LoVo (cell line): ENCODE measurements at regions not wholly inside any gene's neighbourhood (a gene's known extent, or its start where the extent isn't known, plus 50 kb on each side); places are given as distances from the start of the nearest gene placed in this dataset.
A peak's percentile ranks its signal among the peaks of the same experiment; 100 is the strongest.

Source experiments
- DNase-seq: peaks from one replicate; pipeline ENCODE4 v3.0.0-alpha.2; 2016; ENCODE audit warnings: low spot score

DNA sequence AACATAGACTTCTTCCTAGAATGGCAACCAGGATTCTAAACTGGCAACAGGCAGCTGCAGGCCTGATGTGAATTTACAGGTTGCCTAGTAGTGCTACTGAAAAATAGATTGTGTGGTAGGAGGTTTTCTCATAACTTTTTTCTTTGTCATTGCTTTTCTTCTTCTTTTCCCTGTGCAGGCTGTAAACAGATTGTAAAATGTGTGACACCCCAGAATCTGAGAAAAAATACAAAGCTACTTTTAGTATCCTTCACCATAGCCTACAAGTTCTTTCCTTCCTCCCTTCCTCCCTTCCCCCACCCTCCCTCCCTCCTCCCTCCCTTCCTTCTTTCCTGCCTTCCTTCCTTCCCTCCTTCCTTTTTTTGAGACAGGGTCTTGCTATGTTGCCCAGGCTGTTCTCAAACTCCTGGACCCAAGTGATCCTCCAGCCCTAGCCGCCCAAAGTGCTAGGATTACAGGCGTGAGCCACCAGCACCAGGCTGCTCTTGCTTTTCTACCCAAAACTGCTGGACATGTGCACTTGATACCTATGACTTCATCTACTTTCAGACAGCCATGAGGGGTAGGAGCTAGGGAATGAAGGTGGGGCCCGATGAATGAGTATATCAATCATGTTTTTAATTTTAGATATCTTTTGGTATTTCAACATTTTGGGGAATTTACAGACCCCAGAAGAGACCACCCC is 114.2 kb upstream of the EEA1 start:
- no peak for DNase-seq

- DNase-seq = no peak
Measured at GRCh38 chr12:93043877-93044209, 114.7 kb upstream of the EEA1 start.

DNA sequence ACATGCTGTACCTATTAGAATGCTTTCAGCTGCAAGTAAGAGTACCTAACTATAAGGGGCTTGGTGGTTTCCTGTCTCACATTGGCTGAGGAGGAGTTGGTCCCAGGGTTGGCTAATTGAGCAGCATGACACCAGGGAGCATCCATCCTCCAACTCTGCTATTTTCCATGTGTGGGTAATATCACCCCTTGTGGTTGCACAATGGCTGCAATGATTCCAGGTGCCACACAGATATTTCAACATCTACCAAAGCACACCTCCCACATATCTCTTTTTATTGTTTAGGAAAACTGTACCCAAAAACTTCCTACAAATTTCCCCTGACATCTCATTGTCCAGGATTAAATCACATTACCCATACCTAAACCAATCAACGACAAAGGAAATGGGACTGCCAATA is 118.0 kb upstream of the EEA1 start:
- DNase-seq = no peak

- peak; percentile 6 for DNase-seq
Measured at GRCh38 chr12:93048656-93049055, 119.6 kb upstream of the EEA1 start.

DNA sequence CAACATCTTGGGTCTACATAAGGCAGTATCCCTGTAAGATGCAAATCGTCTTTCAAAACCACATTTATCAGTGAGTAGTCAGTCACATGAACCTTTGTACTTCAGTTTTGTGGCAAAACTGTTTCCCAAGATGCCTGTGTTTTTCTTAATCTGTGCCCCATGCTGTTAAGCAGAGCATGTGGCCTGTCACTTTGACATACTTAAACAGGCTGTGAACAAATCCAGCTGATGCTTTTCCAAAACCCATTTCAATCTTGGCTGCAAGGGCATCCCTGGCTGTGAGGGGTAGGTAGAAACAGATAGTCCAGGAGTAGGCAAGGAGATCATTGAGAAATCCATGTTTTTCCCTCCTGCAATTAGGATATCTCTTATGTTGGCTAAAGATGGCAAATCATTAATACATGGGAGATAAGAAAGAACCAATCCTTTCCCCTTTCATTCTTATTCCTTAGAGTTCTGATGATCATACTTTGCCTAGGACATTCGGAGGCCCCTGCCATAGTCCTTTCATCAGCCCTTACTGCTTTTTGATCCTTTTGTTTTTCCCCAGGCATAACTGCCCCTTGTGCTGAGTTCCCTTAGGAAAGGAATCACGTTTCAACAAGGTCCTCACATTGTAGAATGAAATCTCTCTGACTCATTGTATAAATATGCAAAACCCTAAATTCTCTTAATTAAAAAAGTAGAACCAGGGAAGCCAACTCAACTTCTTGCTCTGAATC is 121.1 kb upstream of the EEA1 start:
- peak; percentile 8 for DNase-seq

GRCh38 chr12:93050748-93051081 is 121.6 kb upstream of the EEA1 start:
- DNase-seq = no peak

GRCh38 chr12:93054021-93054420 is 124.9 kb upstream of the EEA1 start:
- DNase-seq = no peak

DNA sequence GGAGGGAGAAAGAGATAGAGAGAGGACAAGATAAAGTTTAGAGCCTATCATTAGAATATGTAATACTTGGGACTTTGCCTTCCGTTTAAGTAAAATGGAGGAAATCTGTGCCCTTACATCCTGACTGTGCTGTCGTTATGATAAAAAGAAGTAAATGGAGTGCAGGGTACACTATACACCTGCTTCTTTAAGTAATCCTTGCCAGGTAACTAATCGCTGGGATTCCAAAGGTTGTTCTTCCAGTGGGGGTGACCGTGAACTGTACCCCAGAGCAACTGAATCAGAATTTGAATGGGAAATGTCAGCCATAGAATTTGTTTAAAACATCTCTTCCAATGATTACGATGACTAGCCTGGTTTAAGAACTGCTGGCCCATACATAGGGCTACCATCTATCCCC is 126.1 kb upstream of the EEA1 start:
- DNase-seq = no peak

GRCh38 chr12:93056971-93057535 is 128.0 kb upstream of the EEA1 start:
- no peak for DNase-seq

- DNase-seq = no peak
Measured at GRCh38 chr12:93058280-93058679, 129.2 kb upstream of the EEA1 start.

- DNase-seq = no peak
Measured at GRCh38 chr12:93059288-93059687, 130.2 kb upstream of the EEA1 start.

DNA sequence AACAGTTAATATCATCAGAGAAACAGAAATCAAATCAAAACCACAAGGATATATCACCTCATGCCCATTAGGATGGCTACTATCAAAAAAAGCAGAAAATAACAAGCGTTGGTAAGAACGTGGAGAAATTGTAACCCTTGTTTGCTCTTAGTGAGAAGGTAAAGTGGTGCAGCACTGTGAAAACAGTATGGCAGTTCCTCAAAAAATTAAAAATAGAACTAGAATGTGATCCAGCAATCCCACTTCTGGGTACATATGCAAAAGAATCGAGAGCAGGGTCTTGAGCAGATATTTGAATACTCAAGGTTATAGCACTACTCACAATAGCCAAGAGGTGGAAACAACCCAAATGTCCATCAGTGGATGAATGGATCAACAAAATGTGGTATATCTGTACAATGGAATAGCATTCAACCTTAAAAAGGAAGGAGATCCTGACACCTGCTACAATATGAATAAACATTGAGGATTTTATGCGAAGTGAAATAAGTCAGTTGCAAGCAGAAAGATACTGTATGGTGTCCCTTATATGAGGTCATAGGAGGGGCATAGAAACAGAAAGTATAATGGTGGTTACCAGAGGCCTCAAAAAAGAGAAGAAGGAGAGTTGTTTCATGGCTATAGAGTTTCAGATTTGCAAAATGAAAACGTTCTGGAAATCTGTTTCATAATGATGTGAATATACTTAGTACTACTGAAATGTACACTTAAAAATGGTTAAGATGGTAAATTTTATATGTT is 131.0 kb upstream of the EEA1 start:
- no peak for DNase-seq

DNA sequence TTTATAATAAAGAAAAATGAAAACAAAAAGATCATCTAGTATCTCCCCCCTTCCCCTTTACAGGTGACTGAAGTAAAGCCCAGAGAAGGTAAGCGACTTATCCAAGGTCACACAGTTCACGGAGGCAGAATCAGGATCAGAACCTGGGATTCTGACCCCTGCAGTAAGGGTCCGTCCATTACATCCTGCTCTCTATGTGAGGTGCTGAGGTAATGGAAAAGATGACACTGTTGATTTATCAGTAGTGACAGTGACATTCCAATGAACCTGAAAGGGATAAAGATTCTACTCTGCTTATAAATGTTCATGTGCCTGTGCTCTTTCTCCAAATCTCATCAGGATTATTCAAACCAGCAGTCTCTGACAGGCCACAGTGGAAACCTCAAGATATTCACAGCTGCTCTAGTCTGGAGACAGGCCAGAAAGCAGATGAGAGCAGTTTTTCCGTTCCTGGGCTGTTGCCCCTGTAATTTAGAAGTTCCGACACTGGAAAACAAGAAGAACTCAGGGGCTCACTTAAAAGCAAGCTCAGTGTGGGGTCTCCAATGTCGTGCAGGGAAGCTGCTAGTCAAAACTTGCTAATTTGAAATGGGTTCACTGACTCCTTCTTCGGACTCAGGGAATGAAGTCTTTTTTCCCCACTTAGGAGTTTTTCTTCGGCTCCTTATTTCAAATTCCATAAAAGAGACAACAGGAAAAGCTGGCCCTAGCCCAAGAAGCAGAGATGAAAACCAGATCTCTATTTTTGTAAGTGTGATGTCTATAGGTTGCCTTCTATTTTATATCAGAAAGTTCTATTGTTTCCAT is 131.8 kb upstream of the EEA1 start:
- DNase-seq = no peak

GRCh38 chr12:93061473-93062419 is 132.7 kb upstream of the EEA1 start:
- no peak for DNase-seq

DNA sequence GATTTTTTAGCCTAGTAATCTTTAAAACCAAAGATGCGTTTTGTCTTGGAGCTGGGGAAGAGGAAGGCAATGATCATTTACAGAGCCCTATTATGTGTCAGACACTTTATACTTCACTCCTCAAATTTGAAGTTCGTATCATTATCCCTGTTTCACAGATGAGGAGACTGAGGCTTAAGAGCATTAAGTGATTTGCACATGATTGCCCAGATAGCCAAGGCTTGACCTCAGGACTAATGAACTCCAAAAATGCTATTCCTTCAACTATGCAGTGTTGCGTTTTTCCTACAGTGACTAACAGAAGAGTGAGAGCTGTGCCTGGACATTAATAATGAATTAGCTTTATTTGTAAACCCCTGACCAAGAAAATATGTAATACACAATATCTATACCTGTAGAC is 136.8 kb upstream of the EEA1 start:
- DNase-seq = no peak

GRCh38 chr12:93072340-93072739 is 143.2 kb upstream of the EEA1 start:
- no peak for DNase-seq

DNA sequence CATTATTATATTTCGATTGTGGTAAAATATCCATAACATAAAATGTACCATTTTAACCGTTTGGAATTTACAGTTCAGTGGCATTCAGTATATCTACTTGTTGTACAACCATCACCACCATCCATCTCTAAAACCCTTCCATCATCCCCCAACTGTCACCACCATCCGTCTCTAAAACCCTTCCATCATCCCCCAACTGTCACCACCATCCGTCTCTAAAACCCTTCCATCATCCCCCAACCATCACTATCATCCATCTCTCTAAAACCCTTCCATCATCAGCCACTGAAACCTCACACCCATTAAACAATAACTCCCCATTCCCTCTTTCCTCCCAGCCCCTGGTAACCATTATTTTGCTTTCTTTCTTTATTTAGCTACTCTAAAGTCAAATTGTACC is 144.2 kb upstream of the EEA1 start:
- no peak for DNase-seq

GRCh38 chr12:93078059-93078458 is 149.0 kb upstream of the EEA1 start:
- DNase-seq = no peak

DNA sequence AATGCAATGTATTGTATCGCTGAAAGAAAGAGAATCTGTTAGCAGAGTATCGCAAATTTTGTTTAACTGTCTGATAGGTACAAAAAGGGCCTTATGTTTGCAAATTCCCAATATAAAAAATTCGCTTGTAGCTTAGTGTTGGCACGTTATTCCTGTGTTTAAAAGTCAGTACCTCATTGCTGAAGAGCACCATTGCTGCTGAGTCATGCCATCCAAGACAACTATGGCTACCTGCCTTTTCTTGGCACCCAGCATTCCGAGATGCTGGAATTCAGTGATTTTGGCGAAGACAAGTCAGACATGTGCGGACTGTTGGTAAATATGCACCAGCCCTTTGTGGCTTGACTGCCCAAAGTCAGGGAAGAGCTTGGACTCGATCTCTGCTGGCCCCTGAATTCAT is 149.5 kb upstream of the EEA1 start:
- DNase-seq = no peak

DNA sequence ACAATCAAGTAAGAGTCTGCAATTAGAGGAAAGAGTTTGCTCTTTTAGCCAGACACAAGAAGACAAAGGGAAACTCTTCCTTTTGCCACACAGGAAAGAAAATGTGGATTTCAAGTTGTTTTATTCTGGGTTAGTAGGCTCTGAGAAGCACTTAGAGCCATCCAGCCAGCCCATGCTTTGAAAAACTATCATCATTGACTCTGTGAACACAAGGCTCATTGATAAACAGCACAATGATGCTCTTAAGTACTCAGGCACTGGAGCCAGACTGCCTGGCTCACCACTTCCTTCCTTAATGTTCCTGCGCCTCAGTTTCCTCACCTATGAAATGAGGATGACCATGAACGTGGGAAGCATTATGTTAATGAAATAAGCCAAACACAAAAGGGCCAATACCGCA is 150.2 kb upstream of the EEA1 start:
- DNase-seq = no peak

GRCh38 chr12:93079976-93080375 is 150.9 kb upstream of the EEA1 start:
- DNase-seq = no peak
